HG02642 (cell line): ENCODE measurements at regions not wholly inside any gene's neighbourhood (a gene's known extent, or its start where the extent isn't known, plus 50 kb on each side); places are given as distances from the start of the nearest gene placed in this dataset.

Experiments used
- ATAC-seq: cut with Tn5 transposase; IDR thresholded peaks from one replicate; pipeline ENCODE4 v1.9.1; 2021; ENCODE audit warnings: mild to moderate bottlenecking; ENCODE audit not compliant: unreplicated experiment, poor library complexity

DNA sequence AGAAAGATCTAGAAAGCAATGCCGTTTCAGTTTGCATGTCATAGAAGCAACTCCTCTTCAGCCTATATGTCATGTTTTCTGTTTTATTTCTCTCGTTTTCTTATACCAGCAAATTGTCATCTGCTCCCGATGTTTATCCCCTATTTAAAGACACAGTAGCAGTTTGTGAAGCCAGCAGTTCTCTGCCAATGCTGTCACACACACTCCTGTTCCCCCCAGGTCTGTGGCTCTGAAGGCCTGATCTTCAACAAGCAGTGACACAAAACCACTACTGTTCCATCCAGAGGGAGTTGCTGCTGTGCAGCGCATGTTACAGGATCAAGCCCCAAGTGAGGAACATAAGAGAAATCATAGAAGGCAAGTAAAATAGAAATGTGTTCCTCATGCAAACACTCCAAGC lies 364.1 kb upstream of the SLC30A5 start:
- ATAC-seq: no peak

DNA sequence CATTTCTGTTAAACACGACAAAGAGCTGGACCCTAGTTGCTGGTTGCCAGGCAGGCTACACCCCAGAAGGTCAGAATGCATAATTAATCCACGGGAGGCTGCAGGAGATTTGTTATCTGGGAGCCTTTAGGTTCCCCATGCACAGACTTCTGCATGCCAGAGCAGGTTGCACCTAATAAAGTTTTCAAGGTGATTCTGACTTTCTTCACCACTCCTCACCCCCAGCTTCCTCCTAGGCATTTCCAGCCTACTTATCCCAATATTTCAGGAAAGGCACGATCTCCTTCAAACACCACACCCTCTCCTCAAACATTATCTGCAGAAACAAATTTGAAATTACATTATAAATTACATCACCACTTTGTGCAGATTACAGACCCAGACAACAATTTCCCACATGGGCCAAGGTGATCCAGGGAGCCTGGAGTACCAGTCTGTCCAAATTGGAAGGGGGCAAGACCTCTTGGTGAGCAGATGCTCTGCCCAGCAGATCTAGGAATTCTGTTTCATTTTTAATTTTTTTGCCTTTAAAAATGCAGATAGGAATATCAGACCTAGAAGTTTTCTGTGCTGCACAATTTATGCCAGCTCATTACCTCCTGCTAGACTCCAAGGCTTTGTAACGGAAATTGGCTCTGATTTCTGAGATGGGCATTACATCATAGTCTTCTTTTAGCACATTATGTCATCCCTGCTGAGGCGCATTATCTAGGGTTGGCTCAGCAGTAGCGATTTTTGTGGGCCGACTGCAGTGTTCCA lies 363.4 kb upstream of the SLC30A5 start:
- ATAC-seq: no peak

DNA sequence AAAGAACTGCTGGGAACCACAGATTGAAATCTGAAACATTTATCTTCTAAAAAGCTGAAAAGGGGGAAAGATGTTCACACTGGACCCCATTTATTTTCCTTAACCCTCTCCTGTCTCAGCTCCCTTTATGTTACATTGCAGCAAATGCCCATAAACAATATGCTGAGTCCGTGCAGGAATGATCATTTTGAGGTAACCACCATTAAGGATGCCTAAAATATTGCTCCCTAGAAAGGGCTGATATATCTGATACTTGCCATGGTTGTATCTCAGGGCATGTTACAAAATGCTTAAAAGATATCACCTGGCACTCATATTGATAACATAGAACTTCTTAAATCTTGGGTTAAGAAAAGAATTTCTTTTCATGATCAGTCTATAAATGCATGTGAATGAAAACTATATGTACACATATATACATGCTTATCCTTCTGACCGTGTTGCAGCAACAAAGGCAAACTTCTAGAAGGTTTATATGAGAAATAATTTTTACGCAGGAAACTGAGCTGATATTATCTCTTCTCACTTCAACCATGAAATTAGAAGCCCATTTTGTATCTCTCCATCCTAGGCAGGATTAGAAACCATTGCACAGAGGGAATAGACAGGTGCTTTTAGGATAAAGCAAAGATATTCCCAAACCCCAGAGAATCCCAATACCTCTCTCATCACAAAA lies 362.7 kb upstream of the SLC30A5 start:
- no peak for ATAC-seq

DNA sequence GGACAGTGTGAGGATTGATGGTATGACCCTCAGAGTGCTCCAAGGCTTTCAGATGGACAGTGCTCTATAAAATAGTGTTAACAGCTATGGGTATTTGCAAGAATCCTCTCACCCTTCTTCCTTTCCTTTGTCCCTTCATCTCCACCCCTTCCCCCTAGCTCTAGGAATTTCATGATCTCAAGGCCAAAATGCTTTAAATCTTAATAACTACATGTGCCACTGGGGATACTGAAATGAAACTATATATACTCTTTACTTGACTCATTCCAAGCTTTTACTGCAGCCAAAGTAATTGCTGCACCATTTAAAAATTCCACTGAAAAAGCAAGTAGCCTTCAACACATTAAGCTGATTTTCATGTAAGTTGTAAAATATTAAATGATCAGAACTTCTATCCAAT lies 361.6 kb upstream of the SLC30A5 start:
- no peak for ATAC-seq

DNA sequence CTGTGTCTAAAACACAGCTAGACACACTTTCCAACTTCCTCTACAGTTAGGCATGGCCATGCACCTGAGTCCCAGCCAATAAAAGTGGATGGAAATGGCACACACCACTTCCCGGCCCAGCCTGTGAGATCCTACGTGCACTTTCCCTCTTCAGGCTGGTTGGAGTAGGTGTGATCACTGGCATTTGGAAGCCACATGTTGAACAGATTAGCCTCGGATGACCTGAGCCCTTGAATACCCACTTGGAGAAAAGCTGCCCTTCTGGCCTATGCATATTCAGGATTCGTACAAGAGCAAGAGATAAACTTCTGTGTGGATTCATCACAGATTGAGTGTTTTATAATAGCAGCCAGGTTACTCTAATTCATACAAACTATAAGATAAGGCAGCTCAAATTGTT lies 359.0 kb upstream of the SLC30A5 start:
- no peak for ATAC-seq

DNA sequence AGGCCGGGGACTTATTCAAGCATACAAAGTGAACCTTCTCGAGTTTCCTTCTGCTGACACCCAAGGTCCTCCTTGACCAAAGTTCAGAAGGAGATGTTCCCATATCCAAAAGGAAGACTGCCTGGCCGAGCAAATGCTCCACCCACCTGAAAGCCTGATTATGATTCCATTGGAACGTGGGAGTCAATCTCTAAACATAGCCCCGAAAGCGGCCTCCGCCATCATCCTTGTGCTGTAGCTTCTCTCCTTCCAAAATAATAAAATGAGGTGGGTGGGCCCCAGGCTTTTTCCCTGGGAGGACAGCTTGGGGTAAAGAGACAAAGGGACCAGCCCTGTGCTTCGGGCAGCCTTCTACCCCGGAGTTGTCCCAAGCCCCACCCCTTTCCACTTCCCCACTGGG lies 355.6 kb upstream of the SLC30A5 start:
- ATAC-seq: no peak

DNA sequence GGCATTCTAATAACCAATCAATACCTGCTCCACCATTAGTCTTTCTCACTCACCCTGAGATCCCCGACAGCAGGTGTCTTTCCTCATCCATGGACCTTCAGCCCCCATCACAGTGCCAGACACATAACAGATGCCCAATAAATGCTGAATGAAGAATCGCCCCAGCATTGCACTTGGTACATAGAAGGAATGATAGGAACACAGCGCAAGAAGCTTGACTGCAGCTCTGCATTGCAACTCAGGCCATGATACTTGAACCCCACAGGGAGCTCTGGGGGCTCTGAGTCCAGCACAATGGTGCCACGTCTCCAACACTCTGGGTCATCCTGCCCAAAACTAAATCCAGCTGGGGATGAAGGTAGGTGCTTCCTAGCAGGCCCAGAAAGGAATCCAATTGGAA lies 355.0 kb upstream of the SLC30A5 start:
- no peak for ATAC-seq

DNA sequence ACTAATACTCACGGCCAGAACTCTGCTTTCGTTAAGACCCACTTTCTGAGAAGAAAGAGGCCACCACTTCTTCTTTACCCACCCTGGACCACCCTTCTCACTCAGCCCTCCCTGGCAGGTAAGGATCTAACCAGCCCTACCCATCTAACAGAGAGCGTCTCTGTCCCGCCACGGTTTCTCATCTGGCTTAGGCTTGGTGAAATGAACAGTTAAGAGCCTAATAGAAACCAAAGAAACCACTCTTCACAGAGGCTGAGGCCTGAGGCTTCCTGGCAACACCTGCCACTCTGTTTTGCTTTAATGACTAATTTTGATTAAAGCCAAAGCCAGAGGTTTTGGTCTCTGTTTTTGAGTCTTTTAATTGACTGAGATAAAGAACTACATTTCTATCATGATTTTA lies 354.1 kb upstream of the SLC30A5 start:
- peak; percentile 83 for ATAC-seq

DNA sequence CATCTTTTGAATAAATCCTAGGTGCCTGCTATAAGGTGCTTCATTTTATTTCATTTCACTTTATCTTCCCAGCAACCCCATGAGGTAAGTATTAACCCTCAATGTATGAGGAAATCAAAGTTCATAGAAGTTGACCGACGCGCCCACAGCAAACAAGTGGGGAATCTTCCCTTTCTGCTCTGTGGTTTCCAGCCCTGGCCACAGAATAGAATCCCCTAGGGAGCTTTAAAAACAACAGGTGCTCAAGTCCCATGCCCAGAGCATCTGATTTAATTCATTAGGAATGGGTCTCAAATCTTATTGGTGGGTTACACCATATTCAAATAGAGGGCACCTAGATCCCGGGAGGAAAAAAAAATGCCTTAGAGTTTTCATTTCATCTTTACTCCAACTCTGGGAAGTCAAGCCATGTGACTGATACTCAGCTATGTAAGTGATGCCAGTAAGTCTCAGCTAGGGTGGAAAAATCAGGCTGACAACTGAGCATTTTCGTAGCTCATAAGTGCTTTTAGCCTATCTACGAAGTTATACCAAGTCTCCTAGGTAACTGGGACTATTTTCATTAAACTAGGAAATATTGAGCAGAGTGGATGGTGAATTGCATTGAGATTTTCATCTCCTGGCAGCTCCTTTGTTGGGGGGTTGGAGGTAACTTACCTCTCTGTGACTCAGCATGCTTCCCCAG lies 353.4 kb upstream of the SLC30A5 start:
- peak; percentile 77 for ATAC-seq

DNA sequence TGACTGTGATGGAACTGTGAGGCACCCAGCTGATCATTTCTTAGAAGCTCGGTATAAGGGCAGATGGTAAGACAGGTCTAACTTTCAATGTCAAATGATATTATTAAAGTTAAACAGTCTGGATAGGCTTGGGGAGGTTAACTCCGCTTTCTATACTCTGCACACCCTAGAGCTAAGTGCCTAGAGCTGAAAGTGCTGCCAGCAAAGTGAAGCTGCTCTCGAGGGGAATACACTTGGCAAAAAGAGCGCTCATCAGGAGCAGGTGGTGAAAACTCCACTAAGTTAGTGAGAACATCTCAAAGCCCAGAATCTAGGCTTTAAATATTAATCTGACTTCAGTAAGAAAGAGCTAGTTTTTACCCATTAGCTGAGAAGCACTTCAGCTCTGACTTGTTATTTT lies 349.6 kb upstream of the SLC30A5 start:
- no peak for ATAC-seq

DNA sequence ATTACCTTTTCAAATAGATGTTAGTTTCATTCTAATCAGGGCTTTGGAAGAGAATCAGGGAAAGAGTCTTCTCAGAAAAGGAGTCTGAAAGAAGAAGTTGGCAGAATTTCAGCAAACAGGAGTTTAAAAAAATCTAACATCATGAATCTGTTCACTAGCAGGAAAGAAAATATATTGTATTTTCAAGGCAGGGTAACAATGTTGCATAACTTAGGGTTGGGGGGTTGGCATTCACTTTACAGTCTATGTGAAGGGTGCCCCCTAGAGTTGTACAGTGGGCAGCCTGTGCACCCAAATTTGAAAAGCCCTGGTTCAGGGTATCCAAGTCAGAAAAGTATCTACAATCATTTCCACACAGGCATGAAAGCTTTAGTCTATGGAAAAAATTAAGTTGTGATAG lies 348.4 kb upstream of the SLC30A5 start:
- no peak for ATAC-seq

DNA sequence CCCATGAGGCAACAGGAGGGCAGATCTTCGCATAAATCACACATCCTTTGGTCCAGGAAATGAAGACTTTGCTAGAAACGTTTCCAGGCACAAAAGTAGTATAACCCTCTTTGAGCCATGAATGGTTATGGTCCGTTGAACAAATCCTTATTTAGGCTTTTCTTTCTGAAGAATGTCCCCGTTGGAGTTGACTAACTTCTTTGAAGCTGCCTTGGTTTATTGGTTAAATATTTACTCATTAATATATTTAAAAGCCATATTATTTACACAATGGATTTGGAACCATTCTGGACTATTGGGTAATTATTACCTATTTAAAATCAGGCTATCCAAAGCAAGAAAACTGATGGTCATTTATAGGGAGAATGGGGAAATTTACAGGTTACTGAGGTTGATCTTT lies 347.6 kb upstream of the SLC30A5 start:
- ATAC-seq: no peak

DNA sequence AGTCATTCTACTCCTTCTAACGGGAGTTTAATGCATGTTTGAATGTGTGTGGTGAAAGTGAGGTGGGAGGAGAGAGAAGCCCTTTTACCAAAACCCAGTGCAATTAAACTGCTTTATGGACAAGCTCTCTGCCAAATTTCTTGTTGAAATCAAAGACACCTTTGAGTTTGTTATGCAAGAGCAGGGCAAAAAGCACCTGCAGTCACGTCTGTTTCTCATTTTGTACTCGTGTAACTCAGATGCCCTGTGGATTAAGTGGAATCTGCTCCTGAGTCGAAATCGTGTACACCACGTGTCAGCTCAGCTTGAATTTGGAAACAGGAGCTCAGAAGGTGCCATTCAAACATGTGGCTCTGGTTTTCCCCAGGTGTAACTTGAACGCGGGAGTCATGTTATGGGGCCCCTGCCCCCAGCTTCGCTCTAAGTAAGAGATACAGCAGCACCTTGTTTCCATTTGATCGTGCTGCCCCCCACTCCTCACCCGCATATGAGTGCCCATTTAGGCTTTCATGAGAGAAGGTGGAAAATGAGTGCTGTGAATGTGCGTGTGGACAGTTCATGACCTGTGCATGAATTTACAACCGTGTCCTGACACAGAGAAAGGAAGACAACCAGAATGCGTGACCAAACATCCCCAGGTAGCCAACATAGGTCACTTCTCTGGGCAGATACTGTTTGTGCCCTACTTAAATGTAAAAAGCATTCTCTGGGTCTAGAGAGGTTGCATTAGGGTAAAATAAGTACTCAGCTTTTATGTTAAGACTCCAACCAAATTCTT lies 347.0 kb upstream of the SLC30A5 start:
- ATAC-seq: no peak

DNA sequence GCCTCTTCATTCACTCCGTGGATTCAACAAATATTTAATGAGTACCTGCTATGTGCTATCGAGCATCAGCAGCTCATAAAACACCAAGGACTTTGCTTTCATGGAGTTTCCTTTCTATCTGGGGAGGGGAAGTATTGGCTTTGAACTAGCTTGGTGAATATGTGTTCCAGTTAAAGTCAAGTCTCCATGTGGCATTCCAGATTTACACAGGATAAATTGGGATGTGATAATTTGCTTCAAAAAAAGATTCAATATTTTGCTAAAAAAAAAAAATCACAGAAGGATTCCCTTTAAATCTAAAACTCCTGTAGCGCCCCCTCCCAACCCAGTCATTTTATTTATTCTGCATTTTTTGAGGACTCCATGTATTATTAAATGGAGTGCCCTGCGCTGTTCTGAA lies 346.3 kb upstream of the SLC30A5 start:
- ATAC-seq: no peak

DNA sequence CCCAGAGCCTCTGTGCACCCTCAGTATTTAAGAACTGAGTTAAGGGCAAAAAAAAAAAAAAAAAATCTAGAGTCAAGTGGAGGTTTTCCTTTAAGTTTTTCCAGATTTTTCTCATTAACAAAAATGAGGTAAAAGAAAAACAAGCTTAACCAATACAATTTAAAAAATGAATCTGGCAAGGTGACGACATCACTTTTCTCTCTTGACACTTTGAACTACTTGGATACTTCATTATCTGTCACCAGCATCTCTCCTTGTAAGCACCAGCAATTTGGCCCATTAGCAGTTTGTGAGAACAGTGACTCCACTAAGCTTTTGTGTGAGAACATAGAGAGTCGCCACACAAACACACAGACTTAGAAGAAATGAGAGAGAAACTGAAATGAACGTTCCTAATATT lies 345.7 kb upstream of the SLC30A5 start:
- no peak for ATAC-seq

DNA sequence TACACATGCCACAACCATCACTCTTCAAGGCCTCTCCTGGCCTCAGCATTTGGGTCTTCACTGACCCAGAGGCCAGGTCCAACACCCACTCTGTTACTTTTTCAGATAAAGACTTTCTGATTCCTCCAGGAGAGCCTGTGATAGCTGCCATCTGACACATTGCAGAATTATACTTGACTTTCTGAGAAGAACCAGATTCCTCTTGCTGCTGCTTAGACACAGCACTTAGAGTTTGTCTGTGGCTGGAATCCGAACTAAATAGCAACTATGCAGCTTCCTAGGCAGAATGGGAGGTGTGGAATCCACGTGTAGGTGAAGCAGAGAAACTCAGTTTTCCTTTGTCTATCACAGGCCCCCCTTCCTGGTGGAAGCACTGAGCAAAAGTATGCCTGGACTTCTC lies 344.7 kb upstream of the SLC30A5 start:
- ATAC-seq: no peak

DNA sequence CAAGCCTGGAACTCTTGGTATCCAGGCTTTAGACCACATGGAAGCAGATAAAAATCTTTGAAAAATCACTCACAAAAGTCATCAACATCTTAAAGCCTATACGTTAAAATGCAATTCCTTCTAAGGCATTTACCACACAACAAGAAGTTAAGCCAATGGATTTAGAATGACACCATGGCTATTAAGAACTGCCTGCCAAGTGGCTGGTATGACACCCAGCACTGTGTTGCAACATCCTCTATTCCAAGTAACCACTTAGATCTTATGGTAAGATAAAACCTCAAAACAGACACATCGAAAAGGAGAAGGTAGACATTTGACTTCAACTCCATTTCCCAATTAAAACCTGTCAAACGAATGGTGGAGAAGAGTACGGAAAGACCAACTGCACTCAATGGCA lies 344.2 kb upstream of the SLC30A5 start:
- ATAC-seq: no peak

DNA sequence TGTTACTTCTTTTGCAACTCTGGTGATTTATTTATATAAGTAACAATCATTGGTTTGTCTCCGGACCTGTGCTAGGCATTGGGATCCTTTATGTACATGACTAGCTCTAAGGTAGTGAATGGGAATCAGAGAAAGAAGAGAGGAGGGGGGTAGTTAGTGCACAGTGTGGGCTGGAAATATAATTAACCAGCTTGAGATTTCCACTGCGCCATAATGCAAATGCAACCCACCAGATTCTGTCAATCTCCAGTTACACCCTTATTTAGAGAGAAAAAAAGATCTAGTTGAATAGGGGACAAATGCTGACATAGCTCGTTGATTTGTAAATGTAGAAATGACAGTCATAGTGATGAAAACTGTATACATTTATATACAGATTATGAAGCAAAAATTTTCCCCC lies 342.2 kb upstream of the SLC30A5 start:
- no peak for ATAC-seq

DNA sequence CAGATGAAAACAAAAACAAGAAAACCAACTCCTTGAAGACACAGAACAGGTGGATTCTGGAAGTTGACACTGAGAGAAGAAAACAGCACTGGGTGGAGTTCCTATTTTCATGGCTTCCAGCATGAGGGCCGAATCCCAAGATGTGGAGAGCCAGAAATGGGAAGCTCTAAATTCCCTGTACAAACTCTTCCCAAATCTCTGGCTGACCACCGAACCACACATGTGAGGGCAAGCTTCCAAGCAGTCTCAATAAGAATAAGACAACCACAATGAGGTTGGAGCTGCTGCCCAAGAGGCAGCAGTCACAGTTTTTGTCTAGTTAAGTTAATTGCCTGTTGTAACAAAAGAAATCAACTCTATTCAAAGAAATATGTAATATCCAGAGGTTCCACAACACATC lies 339.3 kb upstream of the SLC30A5 start:
- no peak for ATAC-seq

DNA sequence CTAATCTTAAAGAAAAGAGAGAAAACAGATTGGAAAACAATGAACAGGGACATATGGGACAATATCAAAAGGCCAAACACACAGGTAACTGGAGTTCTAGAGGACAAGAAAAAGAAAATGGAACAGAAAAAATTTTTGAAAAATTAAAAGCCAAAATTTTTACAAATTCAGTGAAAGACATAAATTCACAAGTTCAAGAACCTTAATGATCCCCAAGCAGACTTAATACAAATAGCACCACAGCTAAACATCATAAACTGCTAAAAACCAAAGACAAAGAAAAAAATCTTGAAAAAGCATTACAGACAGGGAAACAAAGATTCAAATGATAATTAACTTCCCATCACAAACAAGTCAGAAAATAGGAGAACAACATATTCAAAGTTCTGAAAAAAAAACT lies 338.5 kb upstream of the SLC30A5 start:
- no peak for ATAC-seq

DNA sequence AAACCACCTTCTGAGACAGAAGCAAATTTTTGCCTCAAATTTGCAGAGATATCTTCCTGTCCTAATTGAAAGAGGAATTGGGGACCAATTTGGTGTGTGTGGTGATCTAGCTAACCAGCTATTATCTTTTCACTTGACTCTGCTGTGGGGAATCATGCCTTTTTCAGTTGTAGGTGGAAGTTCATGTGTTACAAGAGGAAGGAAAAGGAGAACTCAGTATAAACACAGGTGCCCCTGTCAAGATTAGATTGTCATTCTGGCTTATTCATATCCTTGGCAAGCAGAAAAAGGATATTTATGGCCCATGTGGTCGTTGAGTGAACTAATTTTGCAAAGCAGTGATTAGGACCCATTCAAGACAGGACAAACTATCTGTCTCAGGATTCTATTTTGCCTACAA lies 336.8 kb upstream of the SLC30A5 start:
- no peak for ATAC-seq
